DMS53 treated with DMSO at 0.1 percent for 48 hours (cell line): ENCODE measurements at regions not wholly inside any gene's neighbourhood (a gene's known extent, or its start where the extent isn't known, plus 50 kb on each side); places are given as distances from the start of the nearest gene placed in this dataset.
A peak's percentile ranks its signal among the peaks of the same experiment; 100 is the strongest.

Experiments used
- DNase-seq: peaks from one replicate; lab custom pipeline; 2025; ENCODE audit not compliant: unreplicated experiment; lab: John Stamatoyannopoulos, UW

- DNase-seq = no peak
These were observed 581.1 kb upstream of the MGAT4C start for GRCh38 chr12:86837246-86837645.

- no peak for DNase-seq
These were observed 578.0 kb upstream of the MGAT4C start for GRCh38 chr12:86834217-86834616.

GRCh38 chr12:86827409-86827808 is 571.2 kb upstream of the MGAT4C start:
- peak; percentile 41 for DNase-seq

GRCh38 chr12:86826051-86826450 is 569.9 kb upstream of the MGAT4C start:
- DNase-seq = no peak

GRCh38 chr12:86801439-86801838 is 545.2 kb upstream of the MGAT4C start:
- no peak for DNase-seq

- no peak for DNase-seq
These were observed 543.4 kb upstream of the MGAT4C start for GRCh38 chr12:86799616-86800015.

GRCh38 chr12:86796550-86796949 is 540.4 kb upstream of the MGAT4C start:
- no peak for DNase-seq

GRCh38 chr12:86788661-86789060 is 532.5 kb upstream of the MGAT4C start:
- DNase-seq = no peak

- DNase-seq = no peak
These were observed 531.2 kb upstream of the MGAT4C start for GRCh38 chr12:86787419-86787818.

- no peak for DNase-seq
These were observed 521.1 kb upstream of the MGAT4C start for GRCh38 chr12:86777325-86777724.

- DNase-seq = peak; percentile 19
These were observed 518.7 kb upstream of the MGAT4C start for GRCh38 chr12:86774841-86775388.

- DNase-seq = no peak
These were observed 516.5 kb upstream of the MGAT4C start for GRCh38 chr12:86772696-86773095.

- no peak for DNase-seq
These were observed 514.7 kb upstream of the MGAT4C start for GRCh38 chr12:86770871-86771270.

- no peak for DNase-seq
These were observed 492.7 kb upstream of the MGAT4C start for GRCh38 chr12:86748894-86749293.

GRCh38 chr12:86744547-86745212 is 488.5 kb upstream of the MGAT4C start:
- DNase-seq = no peak

- DNase-seq = no peak
These were observed 487.8 kb upstream of the MGAT4C start for GRCh38 chr12:86743875-86744536.

GRCh38 chr12:86741531-86741930 is 485.3 kb upstream of the MGAT4C start:
- no peak for DNase-seq

- no peak for DNase-seq
These were observed 479.7 kb upstream of the MGAT4C start for GRCh38 chr12:86735851-86736250.

GRCh38 chr12:86735072-86735471 is 478.9 kb upstream of the MGAT4C start:
- DNase-seq = no peak

- DNase-seq = peak; percentile 70
These were observed 474.0 kb upstream of the MGAT4C start for GRCh38 chr12:86730233-86730632.

- peak; percentile 13 for DNase-seq
These were observed 473.5 kb upstream of the MGAT4C start for GRCh38 chr12:86729739-86730138.

GRCh38 chr12:86727160-86727559 is 471.0 kb upstream of the MGAT4C start:
- peak; percentile 71 for DNase-seq

GRCh38 chr12:86724716-86725115 is 468.5 kb upstream of the MGAT4C start:
- DNase-seq = no peak
